ENCODE measurements at regions not wholly inside any gene's neighbourhood (a gene's known extent, or its start where the extent isn't known, plus 50 kb on each side); places are given as distances from the start of the nearest gene placed in this dataset.

GRCh38 chr13:97654236-97654635 is 220.3 kb downstream of the RAP2A start:
- Histone ChIP-seq H3K4me3 (replicated peaks in 1 of 3; ENCODE audit: insufficient read depth in 1 of 3, low read depth in 2 of 3, low read length in 3 of 3) (no peak overlapping the region), H3K9me3 (ENCODE audit: low read length) (no peaks in the 10 kb centered on the region), H3K36me3 (replicated peaks in 1 of 2; ENCODE audit: control insufficient read depth in 1 of 2, insufficient read depth in 2 of 2, low read length in 2 of 2) (no peaks in the 10 kb centered on the region), H3K9ac (ENCODE audit: insufficient read depth, low read depth, low read length) (no peak overlapping the region), H3K4me2 (ENCODE audit: low read depth, low read length) (no peak overlapping the region), H3K4me1 (ENCODE audit: insufficient read depth, low read length) (no peaks in the 10 kb centered on the region), H2AFZ (ENCODE audit: low read length) (no peak overlapping the region), H3K79me2 (ENCODE audit: insufficient read depth, low read length) (no peaks in the 10 kb centered on the region), H3K27ac (ENCODE audit: extremely low read length, insufficient read depth, low read length) (no peak overlapping the region), H3K27me3 (ENCODE audit: control insufficient read depth in 1 of 2, insufficient read depth in 2 of 2, low read length in 2 of 2) (no peaks in the 10 kb centered on the region; a peak in 1 of 5 replicates), H4K20me1 (ENCODE audit: insufficient read depth, low read length) (no peaks in the 10 kb centered on the region)
- TF ChIP-seq E2F2 (CRISPR knock-in tag; IDR thresholded peaks at IDR 0.05; ENCODE audit: borderline replicate concordance), result no peak
- TF ChIP-seq ZNF354B (CRISPR knock-in tag; IDR thresholded peaks at IDR 0.05), result no peak
- TF ChIP-seq RELA (CRISPR knock-in tag; IDR thresholded peaks at IDR 0.05), result no peak
- TF ChIP-seq, protein P1, sequence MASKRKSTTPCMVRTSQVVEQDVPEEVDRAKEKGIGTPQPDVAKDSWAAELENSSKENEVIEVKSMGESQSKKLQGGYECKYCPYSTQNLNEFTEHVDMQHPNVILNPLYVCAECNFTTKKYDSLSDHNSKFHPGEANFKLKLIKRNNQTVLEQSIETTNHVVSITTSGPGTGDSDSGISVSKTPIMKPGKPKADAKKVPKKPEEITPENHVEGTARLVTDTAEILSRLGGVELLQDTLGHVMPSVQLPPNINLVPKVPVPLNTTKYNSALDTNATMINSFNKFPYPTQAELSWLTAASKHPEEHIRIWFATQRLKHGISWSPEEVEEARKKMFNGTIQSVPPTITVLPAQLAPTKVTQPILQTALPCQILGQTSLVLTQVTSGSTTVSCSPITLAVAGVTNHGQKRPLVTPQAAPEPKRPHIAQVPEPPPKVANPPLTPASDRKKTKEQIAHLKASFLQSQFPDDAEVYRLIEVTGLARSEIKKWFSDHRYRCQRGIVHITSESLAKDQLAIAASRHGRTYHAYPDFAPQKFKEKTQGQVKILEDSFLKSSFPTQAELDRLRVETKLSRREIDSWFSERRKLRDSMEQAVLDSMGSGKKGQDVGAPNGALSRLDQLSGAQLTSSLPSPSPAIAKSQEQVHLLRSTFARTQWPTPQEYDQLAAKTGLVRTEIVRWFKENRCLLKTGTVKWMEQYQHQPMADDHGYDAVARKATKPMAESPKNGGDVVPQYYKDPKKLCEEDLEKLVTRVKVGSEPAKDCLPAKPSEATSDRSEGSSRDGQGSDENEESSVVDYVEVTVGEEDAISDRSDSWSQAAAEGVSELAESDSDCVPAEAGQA (IDR thresholded peaks at IDR 0.05; ENCODE audit: low read depth), result no peak
- TF ChIP-seq, protein P1 (CRISPR knock-in tag; IDR thresholded peaks at IDR 0.05; ENCODE audit: borderline replicate concordance), result no peak
- TF ChIP-seq MBD4 (IDR thresholded peaks at IDR 0.05; ENCODE audit: borderline replicate concordance, low read length), result no peak
- TF ChIP-seq SUZ12 (IDR thresholded peaks at IDR 0.05; ENCODE audit: low read depth, low read length), result no peak
- no peak for TF ChIP-seq ZNF331 (CRISPR knock-in tag; IDR thresholded peaks at IDR 0.05)
- no peak for TF ChIP-seq FOSL1 (CRISPR knock-in tag; IDR thresholded peaks at IDR 0.05; ENCODE audit: borderline replicate concordance)
- 52% methylated on average over 5 of the region's 5 CpGs for WGBS (ENCODE audit: low lambda C conversion rate)
- ATAC-seq, result no peak
- CTCF ChIA-PET (ENCODE audit: low intra/inter-chr PET ratio, low total read pairs), result no interaction called here
- FAIRE-seq, result no peak
- POLR2A ChIA-PET, result no interaction called here
- DNase-seq (ENCODE audit: low spot score), result no peak
- intact Hi-C loops (cut with micrococcal nuclease; ENCODE audit: unreplicated experiment), result no loop called here
- in situ Hi-C loops (cut with HindIII; ENCODE audit: extremely low pct_ligation_motif_present, low pct_unique_long_range_greater_than_20kb), result no loop called here
- no TSS peak for BruUV-seq (replicated peaks)
